ENCODE measurements at regions not wholly inside any gene's neighbourhood (a gene's known extent, or its start where the extent isn't known, plus 50 kb on each side); places are given as distances from the start of the nearest gene placed in this dataset.
A peak's percentile ranks its signal among the peaks of the same experiment; 100 is the strongest.

DNA sequence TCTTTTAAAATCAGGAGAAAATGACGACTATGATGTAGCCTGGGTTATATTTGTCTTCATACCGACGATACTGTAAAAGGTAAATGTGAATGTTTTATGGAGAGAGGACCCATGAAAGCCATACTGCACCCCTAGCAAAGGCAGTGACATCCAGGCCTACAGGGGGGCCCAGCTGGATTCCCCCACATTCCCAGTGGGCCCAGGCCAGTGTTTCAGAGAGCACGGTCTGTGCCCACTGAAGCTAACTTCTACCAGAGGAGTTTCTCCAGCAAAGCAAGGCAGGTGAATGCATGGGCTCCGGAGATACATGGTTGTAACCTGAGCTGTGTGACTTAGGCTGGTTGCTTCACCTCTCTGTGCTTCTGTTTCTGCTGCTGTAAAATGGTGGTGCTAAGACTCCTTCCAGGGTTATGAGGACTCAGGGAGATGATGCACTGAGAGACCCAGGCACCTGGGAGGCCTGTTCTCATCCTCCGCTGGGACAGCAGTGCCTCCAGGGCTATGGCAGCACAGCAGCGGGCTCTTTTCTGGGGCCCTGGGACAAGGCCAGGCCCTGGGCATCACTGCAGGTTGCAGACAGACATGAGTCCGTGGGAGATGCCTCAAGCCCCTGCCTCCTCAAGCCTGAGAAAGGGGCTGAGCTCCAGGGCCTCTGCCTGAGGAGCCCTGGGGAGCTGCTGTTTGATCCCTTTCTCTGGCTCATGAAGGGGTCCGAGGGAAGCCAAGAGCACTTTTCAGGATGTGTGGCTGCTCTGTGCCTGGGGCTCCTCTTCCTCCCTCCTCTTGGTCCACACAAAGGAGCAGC lies 73.7 kb downstream of the SERPINA3 start:
- Histone ChIP-seq H3K27me3 (ENCODE audit: control insufficient read depth, insufficient read depth, low read length) (peaks cover 11% of the 10 kb centered on the region), H3K4me3 (ENCODE audit: low read length) (no peak overlapping the region), H3K4me1 (ENCODE audit: control insufficient read depth, insufficient read depth, low read length) (peaks cover 7% of the 10 kb centered on the region), H3K9me3 (replicated peaks; ENCODE audit: control insufficient read depth, low read depth, low read length) (no peaks in the 10 kb centered on the region), H3K36me3 (ENCODE audit: control insufficient read depth, insufficient read depth, low read length) (no peaks in the 10 kb centered on the region), H3K27ac (ENCODE audit: low read length) (no peak overlapping the region)
- whole genome bisulfite sequencing (ENCODE audit: insufficient coverage) = 80% methylated on average over 6 of the region's 9 CpGs
- DNase-seq = no peak

GRCh38 chr14:94685166-94685581 lies 73.0 kb downstream of the SERPINA3 start:
- no peak overlapping the region for H3K4me3 ChIP-seq (ENCODE audit: low read length)

GRCh38 chr14:94682736-94683135 lies 70.5 kb downstream of the SERPINA3 start:
- peaks cover 2% of the 10 kb centered on the region for H3K27me3 ChIP-seq (ENCODE audit: control insufficient read depth, insufficient read depth, low read length)
- 90% methylated on average over 2 of the region's 5 CpGs for WGBS (ENCODE audit: insufficient coverage)

More at GRCh38 chr14:94685166-94685581, 73.0 kb downstream of the SERPINA3 start:
- peaks cover 6% of the 10 kb centered on the region for H3K27me3 ChIP-seq (ENCODE audit: control insufficient read depth, insufficient read depth, low read length)
- no peak for DNase-seq
- peaks cover 7% of the 10 kb centered on the region for H3K4me1 ChIP-seq (ENCODE audit: control insufficient read depth, insufficient read depth, low read length)
- H3K27ac ChIP-seq (ENCODE audit: low read length) = no peak overlapping the region
- H3K36me3 ChIP-seq (ENCODE audit: control insufficient read depth, insufficient read depth, low read length) = no peaks in the 10 kb centered on the region
- WGBS (ENCODE audit: insufficient coverage) = 71% methylated on average over 7 of the region's 7 CpGs
- H3K9me3 ChIP-seq (replicated peaks; ENCODE audit: control insufficient read depth, low read depth, low read length) = no peaks in the 10 kb centered on the region

DNA sequence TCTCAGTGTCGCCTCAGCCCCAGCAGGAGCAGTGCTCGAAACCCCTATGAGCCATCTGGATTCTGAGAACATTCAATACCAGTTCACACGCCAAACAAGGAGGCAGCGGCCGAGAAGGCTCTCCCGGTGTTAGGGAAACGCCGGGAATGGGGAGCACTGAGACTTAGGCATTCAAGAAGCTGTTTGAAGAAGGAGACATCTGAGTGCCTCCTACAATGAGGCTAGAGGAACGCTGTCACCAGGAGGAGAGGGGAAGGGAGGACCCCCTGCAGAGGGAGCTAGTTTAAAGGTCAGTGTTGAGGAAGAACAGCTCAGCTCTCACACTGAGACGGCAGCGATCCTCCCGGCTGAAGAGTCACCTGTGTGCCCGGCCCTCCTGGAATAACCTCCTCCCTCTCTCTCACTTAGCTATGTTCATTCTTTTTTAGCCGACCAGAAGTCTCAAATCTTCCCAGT lies 69.9 kb downstream of the SERPINA3 start:
- no peak overlapping the region for H3K27ac ChIP-seq (ENCODE audit: low read length)
- peaks cover 2% of the 10 kb centered on the region for H3K27me3 ChIP-seq (ENCODE audit: control insufficient read depth, insufficient read depth, low read length)
- no peaks in the 10 kb centered on the region for H3K36me3 ChIP-seq (ENCODE audit: control insufficient read depth, insufficient read depth, low read length)
- H3K9me3 ChIP-seq (replicated peaks; ENCODE audit: control insufficient read depth, low read depth, low read length) = no peaks in the 10 kb centered on the region
- no peak overlapping the region for H3K4me3 ChIP-seq (ENCODE audit: low read length)
- DNase-seq = no peak
- WGBS (ENCODE audit: insufficient coverage) = 71% methylated on average over 11 of the region's 14 CpGs
- peaks cover 8% of the 10 kb centered on the region for H3K4me1 ChIP-seq (ENCODE audit: control insufficient read depth, insufficient read depth, low read length)

More at GRCh38 chr14:94682736-94683135, 70.5 kb downstream of the SERPINA3 start:
- H3K36me3 ChIP-seq (ENCODE audit: control insufficient read depth, insufficient read depth, low read length) = no peaks in the 10 kb centered on the region
- no peak overlapping the region for H3K27ac ChIP-seq (ENCODE audit: low read length)
- H3K4me1 ChIP-seq (ENCODE audit: control insufficient read depth, insufficient read depth, low read length) = peaks cover 8% of the 10 kb centered on the region
- H3K9me3 ChIP-seq (replicated peaks; ENCODE audit: control insufficient read depth, low read depth, low read length) = no peaks in the 10 kb centered on the region
- no peak overlapping the region for H3K4me3 ChIP-seq (ENCODE audit: low read length)
- DNase-seq = no peak

DNA sequence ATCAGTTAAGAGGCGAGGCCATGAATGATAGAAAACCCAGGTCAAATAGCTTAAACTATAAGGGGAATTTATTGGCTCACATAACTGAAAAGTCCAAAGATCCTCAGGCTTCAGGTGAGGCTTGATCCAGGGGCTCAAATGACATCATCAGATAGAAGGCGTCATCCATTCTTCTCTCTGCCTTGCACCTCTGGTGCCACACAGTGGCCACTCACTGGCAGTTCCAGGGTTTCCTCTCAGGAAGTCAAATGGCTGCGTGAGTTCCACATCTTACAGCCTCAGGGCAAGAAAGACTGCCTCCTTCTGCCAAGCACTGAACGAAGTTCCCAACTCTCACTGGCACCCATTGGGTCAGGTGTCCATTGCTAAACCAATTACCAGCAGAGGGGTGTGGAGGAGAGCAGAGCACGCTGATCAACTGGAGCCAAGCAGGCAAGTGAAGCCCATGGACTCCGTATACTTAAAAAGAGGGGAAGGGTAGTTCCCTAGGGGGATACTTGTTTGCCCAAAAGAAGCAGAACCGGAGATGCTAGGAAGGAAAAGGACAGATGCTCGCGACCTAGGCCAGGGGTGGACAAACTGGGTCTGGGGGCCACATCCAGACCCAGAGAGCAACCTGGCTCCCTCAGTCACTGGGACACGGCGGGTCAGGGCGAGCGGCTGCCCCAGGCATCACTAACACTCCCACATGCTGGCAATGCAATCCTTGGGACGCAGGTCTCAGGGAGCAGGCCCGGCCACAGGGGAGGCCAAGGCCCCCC lies 69.3 kb downstream of the SERPINA3 start:
- H3K36me3 ChIP-seq (ENCODE audit: control insufficient read depth, insufficient read depth, low read length) = no peaks in the 10 kb centered on the region
- no peak for DNase-seq
- whole genome bisulfite sequencing (ENCODE audit: insufficient coverage) = 82% methylated on average over 13 of the region's 15 CpGs
- H3K27me3 ChIP-seq (ENCODE audit: control insufficient read depth, insufficient read depth, low read length) = peaks cover 2% of the 10 kb centered on the region
- no peak overlapping the region for H3K27ac ChIP-seq (ENCODE audit: low read length)
- no peak overlapping the region for H3K4me3 ChIP-seq (ENCODE audit: low read length)
- no peaks in the 10 kb centered on the region for H3K9me3 ChIP-seq (replicated peaks; ENCODE audit: control insufficient read depth, low read depth, low read length)
- H3K4me1 ChIP-seq (ENCODE audit: control insufficient read depth, insufficient read depth, low read length) = peaks cover 8% of the 10 kb centered on the region

- H3K27me3 ChIP-seq (ENCODE audit: control insufficient read depth, insufficient read depth, low read length) = peaks cover 2% of the 10 kb centered on the region
- DNase-seq = peak; percentile 34
- H3K9me3 ChIP-seq (replicated peaks; ENCODE audit: control insufficient read depth, low read depth, low read length) = no peaks in the 10 kb centered on the region
- no peak overlapping the region for H3K4me3 ChIP-seq (ENCODE audit: low read length)
- 14% methylated on average over 5 of the region's 6 CpGs for WGBS (ENCODE audit: insufficient coverage)
- H3K27ac ChIP-seq (ENCODE audit: low read length) = no peak overlapping the region
- H3K4me1 ChIP-seq (ENCODE audit: control insufficient read depth, insufficient read depth, low read length) = peaks cover 8% of the 10 kb centered on the region
- H3K36me3 ChIP-seq (ENCODE audit: control insufficient read depth, insufficient read depth, low read length) = no peaks in the 10 kb centered on the region
These were observed 68.7 kb downstream of the SERPINA3 start for GRCh38 chr14:94680862-94681288.

DNA sequence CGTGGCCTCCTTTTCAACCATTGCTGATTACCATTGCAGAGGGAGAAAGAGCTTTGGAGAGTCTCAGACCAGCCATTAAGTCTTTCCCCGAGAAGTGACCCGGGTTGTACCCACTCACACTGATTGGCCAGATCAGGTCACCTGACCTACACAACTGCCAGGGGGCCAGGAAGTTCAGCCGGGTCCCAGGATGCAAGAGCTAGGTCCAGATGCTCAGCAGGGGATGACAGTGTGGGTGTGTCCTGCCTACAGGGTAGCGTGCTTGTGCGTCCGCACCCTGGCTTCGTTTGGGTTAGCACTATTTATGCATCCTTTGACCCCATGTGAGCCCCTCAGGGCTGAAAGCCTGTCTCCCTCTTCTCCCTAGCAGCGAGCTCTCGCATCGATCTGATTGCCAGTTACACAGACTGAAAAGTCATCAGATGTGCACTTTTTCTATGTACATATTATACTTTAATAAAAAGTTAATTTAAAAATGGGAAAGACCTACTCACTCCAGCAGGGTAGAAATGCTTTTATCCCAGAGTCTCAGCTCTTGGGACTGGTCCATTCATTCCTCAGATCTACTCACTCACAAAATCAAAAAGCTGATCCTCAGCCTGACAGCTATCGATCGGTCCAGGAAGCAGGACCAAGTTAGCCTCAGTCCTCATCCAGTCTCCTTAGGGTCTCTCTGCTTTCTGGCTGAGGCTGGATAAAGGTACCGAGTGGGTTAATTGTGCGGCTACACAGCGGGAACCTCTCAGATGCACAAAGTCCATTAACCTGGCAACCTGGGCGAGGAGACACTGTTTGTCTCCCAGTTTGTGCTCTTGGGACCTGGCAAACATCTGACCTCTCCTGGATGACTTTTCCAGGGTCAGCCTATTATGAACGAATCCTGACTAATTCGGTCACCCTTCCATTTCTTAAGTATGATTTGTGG lies 68.0 kb downstream of the SERPINA3 start:
- DNase-seq = peak; percentile 66
- H3K27ac ChIP-seq (ENCODE audit: low read length) = peak overlapping the region; percentile 20
- no peaks in the 10 kb centered on the region for H3K36me3 ChIP-seq (ENCODE audit: control insufficient read depth, insufficient read depth, low read length)
- peaks cover 2% of the 10 kb centered on the region for H3K27me3 ChIP-seq (ENCODE audit: control insufficient read depth, insufficient read depth, low read length)
- H3K4me3 ChIP-seq (ENCODE audit: low read length) = no peak overlapping the region
- H3K9me3 ChIP-seq (replicated peaks; ENCODE audit: control insufficient read depth, low read depth, low read length) = no peaks in the 10 kb centered on the region
- peaks cover 8% of the 10 kb centered on the region for H3K4me1 ChIP-seq (ENCODE audit: control insufficient read depth, insufficient read depth, low read length)
- WGBS (ENCODE audit: insufficient coverage) = 22% methylated on average over 9 of the region's 19 CpGs

DNA sequence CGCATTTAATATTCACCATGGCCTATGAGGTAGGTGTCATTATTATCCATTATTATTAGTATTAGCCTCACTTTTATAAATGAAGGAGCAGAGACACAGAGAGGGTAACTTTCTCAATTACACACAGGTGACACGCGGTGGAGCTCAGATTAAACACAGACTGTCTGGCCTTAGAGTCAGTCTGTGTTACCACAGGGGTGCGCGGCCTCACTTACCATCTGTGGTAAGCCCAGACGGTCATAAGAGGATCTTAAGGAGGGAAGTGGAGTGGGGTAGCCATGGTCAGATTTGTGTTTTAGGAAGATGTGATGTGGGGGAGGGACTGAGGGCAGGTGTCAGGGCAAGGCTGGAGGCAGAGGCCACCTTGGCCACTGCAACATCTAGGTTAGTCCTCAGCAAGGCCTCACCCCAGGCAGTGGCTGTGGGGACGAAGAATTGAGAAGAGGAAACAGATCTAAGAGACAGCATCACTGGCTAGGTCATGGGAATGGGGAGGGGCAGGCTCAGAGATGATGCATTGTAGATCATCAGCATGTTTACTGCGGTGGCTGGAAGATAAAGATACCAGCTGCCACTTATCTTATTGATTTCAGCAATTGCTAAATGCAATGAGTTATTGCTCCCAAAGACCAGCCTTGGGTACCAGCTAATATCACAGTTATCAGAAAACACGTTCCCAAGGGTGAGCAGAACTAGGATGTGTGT lies 67.1 kb downstream of the SERPINA3 start:
- Histone ChIP-seq H3K36me3 (ENCODE audit: control insufficient read depth, insufficient read depth, low read length) (no peaks in the 10 kb centered on the region), H3K27me3 (ENCODE audit: control insufficient read depth, insufficient read depth, low read length) (peaks cover 2% of the 10 kb centered on the region), H3K4me1 (ENCODE audit: control insufficient read depth, insufficient read depth, low read length) (peaks cover 8% of the 10 kb centered on the region), H3K27ac (ENCODE audit: low read length) (no peak overlapping the region), H3K9me3 (replicated peaks; ENCODE audit: control insufficient read depth, low read depth, low read length) (no peaks in the 10 kb centered on the region), H3K4me3 (ENCODE audit: low read length) (no peak overlapping the region)
- WGBS (ENCODE audit: insufficient coverage) = 75% methylated on average over 6 of the region's 9 CpGs
- no peak for DNase-seq

DNA sequence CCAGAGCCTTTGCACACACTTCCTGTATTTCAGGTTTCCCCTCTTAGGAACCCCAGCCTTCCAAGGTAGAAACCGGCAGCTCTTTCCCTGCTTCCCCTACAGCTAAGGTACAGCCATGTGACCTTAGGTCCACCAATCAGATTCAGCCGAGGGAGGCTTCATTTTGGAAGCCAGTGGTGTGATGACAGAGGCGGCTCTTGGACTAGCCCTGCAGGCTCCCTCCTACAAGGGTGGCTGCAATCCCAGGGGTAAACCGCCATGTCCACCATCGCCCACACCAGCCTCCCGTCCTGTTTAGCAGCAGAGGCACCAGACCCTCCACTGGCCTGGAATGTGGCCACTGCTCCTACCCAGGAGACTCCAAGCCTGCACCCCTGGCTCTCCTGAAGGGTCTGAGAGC lies 65.6 kb downstream of the SERPINA3 start:
- peaks cover 8% of the 10 kb centered on the region for H3K4me1 ChIP-seq (ENCODE audit: control insufficient read depth, insufficient read depth, low read length)
- no peak overlapping the region for H3K27ac ChIP-seq (ENCODE audit: low read length)
- H3K27me3 ChIP-seq (ENCODE audit: control insufficient read depth, insufficient read depth, low read length) = peaks cover 5% of the 10 kb centered on the region
- WGBS (ENCODE audit: insufficient coverage) = 84% methylated on average over 4 of the region's 6 CpGs
- no peaks in the 10 kb centered on the region for H3K36me3 ChIP-seq (ENCODE audit: control insufficient read depth, insufficient read depth, low read length)
- DNase-seq = no peak
- no peaks in the 10 kb centered on the region for H3K9me3 ChIP-seq (replicated peaks; ENCODE audit: control insufficient read depth, low read depth, low read length)
- H3K4me3 ChIP-seq (ENCODE audit: low read length) = no peak overlapping the region
